Glutamatergic neuron (in vitro differentiated cells): ENCODE measurements at regions not wholly inside any gene's neighbourhood (a gene's known extent, or its start where the extent isn't known, plus 50 kb on each side); places are given as distances from the start of the nearest gene placed in this dataset.

Experiments
- DNase-seq: peaks from one replicate; pipeline ENCODE4 v3.0.0; 2022
- H3K27ac Mint-ChIP-seq: one replicate; pipeline ENCODE4 v1.8.0; 2020; ENCODE audit warnings: mild to moderate bottlenecking, mixed read lengths, inconsistent platforms; ENCODE audit not compliant: unreplicated experiment
- H3K27me3 Mint-ChIP-seq: one replicate; pipeline ENCODE4 v1.8.0; 2020; ENCODE audit warnings: mild to moderate bottlenecking, moderate library complexity, mixed read lengths, inconsistent platforms; ENCODE audit not compliant: unreplicated experiment
- H3K36me3 Mint-ChIP-seq: one replicate; pipeline ENCODE4 v1.8.0; 2020; ENCODE audit warnings: mild to moderate bottlenecking, mixed read lengths, inconsistent platforms; ENCODE audit not compliant: unreplicated experiment
- H3K4me1 Mint-ChIP-seq: one replicate; pipeline ENCODE4 v1.8.0; 2020; ENCODE audit warnings: mild to moderate bottlenecking, low read depth, mixed read lengths, inconsistent platforms; ENCODE audit not compliant: unreplicated experiment
- H3K4me3 Mint-ChIP-seq: one replicate; pipeline ENCODE4 v1.8.0; 2020; ENCODE audit warnings: mild to moderate bottlenecking, mixed read lengths, inconsistent platforms; ENCODE audit not compliant: unreplicated experiment
- H3K9me3 Mint-ChIP-seq: one replicate; pipeline ENCODE4 v1.8.0; 2020; ENCODE audit warnings: mild to moderate bottlenecking, moderate library complexity, mixed read lengths, inconsistent platforms; ENCODE audit not compliant: unreplicated experiment
- TF ChIP-seq, protein P1 (sequence below): fragments of 200-600 bp; sonication (generic); IDR thresholded peaks from one replicate; pipeline ENCODE4 v1.5.0; 2021; ENCODE audit not compliant: partially characterized antibody, unreplicated experiment

DNA sequence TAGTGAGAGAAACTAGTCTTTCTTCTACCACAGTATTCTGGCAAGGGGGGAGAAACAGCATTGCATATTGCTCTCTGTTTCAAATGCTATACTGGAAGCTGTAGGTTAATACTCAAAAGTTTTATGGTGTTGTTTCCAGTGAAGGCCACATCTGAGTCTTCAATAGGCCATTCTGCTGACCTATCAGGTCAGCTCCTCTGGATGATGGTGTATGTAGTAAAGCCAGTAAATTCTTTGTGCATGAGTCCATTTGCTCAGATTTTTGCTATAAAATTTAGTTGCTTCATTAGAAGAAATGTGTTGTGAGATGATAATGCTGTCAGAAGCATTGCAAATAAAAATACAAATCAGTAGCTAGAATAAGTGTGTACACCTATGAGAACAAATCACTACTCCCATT lies 64.9 kb upstream of the RBMS3 start:
- H3K9me3 Mint-ChIP-seq = peaks cover 4% of the 10 kb centered on the region
- H3K27me3 Mint-ChIP-seq = peaks cover 4% of the 10 kb centered on the region
- no peak overlapping the region for H3K4me3 Mint-ChIP-seq
- no peaks in the 10 kb centered on the region for H3K36me3 Mint-ChIP-seq
- TF ChIP-seq, protein P1, sequence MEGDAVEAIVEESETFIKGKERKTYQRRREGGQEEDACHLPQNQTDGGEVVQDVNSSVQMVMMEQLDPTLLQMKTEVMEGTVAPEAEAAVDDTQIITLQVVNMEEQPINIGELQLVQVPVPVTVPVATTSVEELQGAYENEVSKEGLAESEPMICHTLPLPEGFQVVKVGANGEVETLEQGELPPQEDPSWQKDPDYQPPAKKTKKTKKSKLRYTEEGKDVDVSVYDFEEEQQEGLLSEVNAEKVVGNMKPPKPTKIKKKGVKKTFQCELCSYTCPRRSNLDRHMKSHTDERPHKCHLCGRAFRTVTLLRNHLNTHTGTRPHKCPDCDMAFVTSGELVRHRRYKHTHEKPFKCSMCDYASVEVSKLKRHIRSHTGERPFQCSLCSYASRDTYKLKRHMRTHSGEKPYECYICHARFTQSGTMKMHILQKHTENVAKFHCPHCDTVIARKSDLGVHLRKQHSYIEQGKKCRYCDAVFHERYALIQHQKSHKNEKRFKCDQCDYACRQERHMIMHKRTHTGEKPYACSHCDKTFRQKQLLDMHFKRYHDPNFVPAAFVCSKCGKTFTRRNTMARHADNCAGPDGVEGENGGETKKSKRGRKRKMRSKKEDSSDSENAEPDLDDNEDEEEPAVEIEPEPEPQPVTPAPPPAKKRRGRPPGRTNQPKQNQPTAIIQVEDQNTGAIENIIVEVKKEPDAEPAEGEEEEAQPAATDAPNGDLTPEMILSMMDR = no peak
- H3K4me1 Mint-ChIP-seq = peaks cover 30% of the 10 kb centered on the region
- H3K27ac Mint-ChIP-seq = no peak overlapping the region
- no peak for DNase-seq

DNA sequence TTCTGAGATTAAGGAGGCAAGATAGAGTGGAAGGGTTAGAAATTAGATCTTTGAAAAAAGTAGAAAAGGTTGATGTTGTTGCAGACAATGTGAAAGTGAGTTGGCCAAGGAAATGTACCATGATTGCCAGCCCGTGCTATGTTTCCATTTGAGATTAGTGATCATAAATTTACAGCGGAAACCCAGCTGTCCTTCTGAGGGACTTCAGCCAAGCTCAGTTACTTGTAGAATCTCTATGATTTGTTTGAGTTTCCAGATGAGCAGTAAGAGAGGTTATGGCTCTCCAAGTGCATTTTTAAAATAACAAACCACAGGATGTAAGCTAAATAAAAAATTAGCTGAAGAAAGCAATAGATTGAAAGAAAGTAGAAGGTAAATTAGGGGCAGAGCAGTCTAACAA lies 54.2 kb upstream of the RBMS3 start:
- H3K4me1 Mint-ChIP-seq = no peaks in the 10 kb centered on the region
- no peaks in the 10 kb centered on the region for H3K27me3 Mint-ChIP-seq
- no peaks in the 10 kb centered on the region for H3K36me3 Mint-ChIP-seq
- no peaks in the 10 kb centered on the region for H3K9me3 Mint-ChIP-seq
- no peak overlapping the region for H3K27ac Mint-ChIP-seq
- TF ChIP-seq, protein P1 = no peak
- DNase-seq = no peak
- H3K4me3 Mint-ChIP-seq = no peak overlapping the region

DNA sequence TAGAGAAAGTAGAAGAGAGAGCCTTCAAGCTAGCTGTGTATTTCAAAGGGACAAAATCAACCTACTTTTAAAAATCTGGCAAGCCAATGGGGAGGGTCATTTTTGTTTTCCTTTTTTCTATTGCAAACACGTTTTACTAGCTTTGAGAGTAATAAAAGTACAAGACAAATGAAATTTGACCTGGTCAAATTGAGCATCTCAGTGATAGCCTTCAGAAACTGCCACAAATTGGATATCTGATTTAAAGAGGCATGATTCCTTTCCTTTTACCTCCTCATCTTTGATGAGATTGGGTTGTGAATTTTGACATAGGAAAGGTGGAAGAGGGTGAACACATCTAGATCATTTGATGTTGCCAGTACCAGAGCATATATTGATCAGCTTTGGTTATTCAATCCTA lies 53.6 kb upstream of the RBMS3 start:
- H3K36me3 Mint-ChIP-seq = no peaks in the 10 kb centered on the region
- no peak overlapping the region for H3K4me3 Mint-ChIP-seq
- no peaks in the 10 kb centered on the region for H3K27me3 Mint-ChIP-seq
- no peak overlapping the region for H3K27ac Mint-ChIP-seq
- no peaks in the 10 kb centered on the region for H3K9me3 Mint-ChIP-seq
- no peak for DNase-seq
- TF ChIP-seq, protein P1 = no peak
- no peaks in the 10 kb centered on the region for H3K4me1 Mint-ChIP-seq
